ENCODE measurements at regions not wholly inside any gene's neighbourhood (a gene's known extent, or its start where the extent isn't known, plus 50 kb on each side); places are given as distances from the start of the nearest gene placed in this dataset.

DNA sequence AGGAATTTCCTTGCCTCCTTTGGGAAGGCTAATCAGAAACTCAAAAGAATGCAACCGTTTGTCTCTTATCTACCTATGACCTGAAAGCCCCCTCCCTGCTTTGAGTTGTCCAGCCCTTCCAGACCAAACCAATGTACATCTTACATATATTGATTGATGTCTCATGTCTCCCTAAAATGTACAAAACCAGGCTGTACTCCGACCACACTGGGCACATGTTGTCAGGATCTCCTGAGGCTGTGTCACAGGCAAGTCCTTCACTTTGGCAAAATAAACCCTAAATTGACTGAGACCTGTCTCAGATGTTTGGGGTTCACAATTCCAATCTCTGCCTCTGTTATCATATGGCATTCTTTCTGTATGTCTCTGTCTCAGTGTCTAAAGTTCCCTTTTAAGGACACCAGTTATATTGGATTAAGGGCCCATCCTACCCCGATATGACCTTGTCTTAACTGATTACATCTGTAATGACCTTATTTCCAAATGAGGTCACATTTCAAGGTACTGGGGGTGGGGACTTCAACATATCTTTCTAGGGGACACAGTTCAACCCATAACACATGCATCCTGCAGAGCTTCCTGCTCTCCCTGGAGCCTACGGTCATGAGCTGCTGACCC lies 513.5 kb upstream of the JARID2 start:
- in situ Hi-C loops (cut with HindIII; ENCODE audit: extremely low pct_ligation_motif_present, low pct_unique_long_range_greater_than_20kb) (no loop called here), intact Hi-C loops (cut with micrococcal nuclease; ENCODE audit: unreplicated experiment) (no loop called here)
- H3K9me3 ChIP-seq (ENCODE audit: low read length) = no peaks in the 10 kb centered on the region
- H3K9ac ChIP-seq (ENCODE audit: insufficient read depth, low read depth, low read length) = no peak overlapping the region
- TF ChIP-seq ZNF33A (CRISPR knock-in tag; IDR thresholded peaks at IDR 0.05; ENCODE audit: borderline replicate concordance) = no peak
- TF ChIP-seq CCAR2 (optimal IDR thresholded peaks at IDR 0.05; ENCODE audit: low read depth, low read length) = no peak
- no peak for TF ChIP-seq ZNF737 (CRISPR knock-in tag; IDR thresholded peaks at IDR 0.05; ENCODE audit: borderline replicate concordance)
- TF ChIP-seq RBAK (CRISPR knock-in tag; IDR thresholded peaks at IDR 0.05) = no peak
- TF ChIP-seq BRCA1 (CRISPR knock-in tag; IDR thresholded peaks at IDR 0.05) = no peak
- TF ChIP-seq MTF2 (CRISPR knock-in tag; IDR thresholded peaks at IDR 0.05; ENCODE audit: borderline replicate concordance) = no peak
- TF ChIP-seq ZBTB21 (CRISPR knock-in tag; IDR thresholded peaks at IDR 0.05) = no peak
- TF ChIP-seq AGO2 (optimal IDR thresholded peaks at IDR 0.05; ENCODE audit: low read depth, low read length) = no peak
- no peak for TF ChIP-seq MTF1 (CRISPR knock-in tag; IDR thresholded peaks at IDR 0.05)
- TF ChIP-seq, protein P1, sequence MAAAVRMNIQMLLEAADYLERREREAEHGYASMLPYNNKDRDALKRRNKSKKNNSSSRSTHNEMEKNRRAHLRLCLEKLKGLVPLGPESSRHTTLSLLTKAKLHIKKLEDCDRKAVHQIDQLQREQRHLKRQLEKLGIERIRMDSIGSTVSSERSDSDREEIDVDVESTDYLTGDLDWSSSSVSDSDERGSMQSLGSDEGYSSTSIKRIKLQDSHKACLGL (CRISPR knock-in tag; IDR thresholded peaks at IDR 0.05) = no peak
- TF ChIP-seq PPARG (CRISPR knock-in tag; conservative IDR thresholded peaks at IDR 0.05) = no peak
- TF ChIP-seq, protein P2, sequence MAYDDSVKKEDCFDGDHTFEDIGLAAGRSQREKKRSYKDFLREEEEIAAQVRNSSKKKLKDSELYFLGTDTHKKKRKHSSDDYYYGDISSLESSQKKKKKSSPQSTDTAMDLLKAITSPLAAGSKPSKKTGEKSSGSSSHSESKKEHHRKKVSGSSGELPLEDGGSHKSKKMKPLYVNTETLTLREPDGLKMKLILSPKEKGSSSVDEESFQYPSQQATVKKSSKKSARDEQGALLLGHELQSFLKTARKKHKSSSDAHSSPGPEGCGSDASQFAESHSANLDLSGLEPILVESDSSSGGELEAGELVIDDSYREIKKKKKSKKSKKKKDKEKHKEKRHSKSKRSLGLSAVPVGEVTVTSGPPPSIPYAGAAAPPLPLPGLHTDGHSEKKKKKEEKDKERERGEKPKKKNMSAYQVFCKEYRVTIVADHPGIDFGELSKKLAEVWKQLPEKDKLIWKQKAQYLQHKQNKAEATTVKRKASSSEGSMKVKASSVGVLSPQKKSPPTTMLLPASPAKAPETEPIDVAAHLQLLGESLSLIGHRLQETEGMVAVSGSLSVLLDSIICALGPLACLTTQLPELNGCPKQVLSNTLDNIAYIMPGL (CRISPR knock-in tag; IDR thresholded peaks at IDR 0.05; ENCODE audit: borderline replicate concordance in 1 of 2, low read depth in 1 of 2) = no peak
- TF ChIP-seq NCOA2 (CRISPR knock-in tag; IDR thresholded peaks at IDR 0.05) = no peak
- TF ChIP-seq MIER3 (CRISPR knock-in tag; IDR thresholded peaks at IDR 0.05; ENCODE audit: borderline replicate concordance) = no peak
- no peak for TF ChIP-seq FOXA3 (CRISPR knock-in tag; IDR thresholded peaks at IDR 0.05)
- TF ChIP-seq HINFP (CRISPR knock-in tag; IDR thresholded peaks at IDR 0.05; ENCODE audit: low read depth) = no peak
- TF ChIP-seq ZNF354B (CRISPR knock-in tag; IDR thresholded peaks at IDR 0.05) = no peak
- TF ChIP-seq MYPOP (CRISPR knock-in tag; IDR thresholded peaks at IDR 0.05) = no peak
- H3K4me2 ChIP-seq (ENCODE audit: low read depth, low read length) = no peak overlapping the region
- H3K27ac ChIP-seq (ENCODE audit: extremely low read length, insufficient read depth, low read length) = no peak overlapping the region
- H2AFZ ChIP-seq (ENCODE audit: low read length) = no peak overlapping the region
- H4K20me1 ChIP-seq (ENCODE audit: insufficient read depth, low read length) = no peaks in the 10 kb centered on the region
- H3K27me3 ChIP-seq (ENCODE audit: control insufficient read depth in 1 of 2, insufficient read depth in 2 of 2, low read length in 2 of 2) = no peaks in the 10 kb centered on the region
- ChIA-PET POLR2A (no interaction called here), CTCF (ENCODE audit: low intra/inter-chr PET ratio, low total read pairs) (no interaction called here)
- H3K79me2 ChIP-seq (ENCODE audit: insufficient read depth, low read length) = no peaks in the 10 kb centered on the region
- DNase-seq (ENCODE audit: low spot score) = no peak
- 30% methylated on average over 4 of the region's 4 CpGs for WGBS (ENCODE audit: low lambda C conversion rate)
- no peak overlapping the region for H3K4me3 ChIP-seq (replicated peaks in 1 of 3; ENCODE audit: insufficient read depth in 1 of 3, low read depth in 2 of 3, low read length in 3 of 3)
- no peak for ATAC-seq
- no TSS peak for BruUV-seq (replicated peaks)
- no peaks in the 10 kb centered on the region for H3K36me3 ChIP-seq (replicated peaks in 1 of 2; ENCODE audit: control insufficient read depth in 1 of 2, insufficient read depth in 2 of 2, low read length in 2 of 2)
- no peak for FAIRE-seq
- H3K4me1 ChIP-seq (ENCODE audit: insufficient read depth, low read length) = no peaks in the 10 kb centered on the region

Data from HepG2 (cell line).